AG10803 (cell line): ENCODE measurements at regions not wholly inside any gene's neighbourhood (a gene's known extent, or its start where the extent isn't known, plus 50 kb on each side); places are given as distances from the start of the nearest gene placed in this dataset.
A peak's percentile ranks its signal among the peaks of the same experiment; 100 is the strongest.

Source experiments
- DNase-seq: peaks from one replicate; pipeline ENCODE4 v3.0.0; 2010; ENCODE audit warnings: low read depth
- H3K4me3 ChIP-seq: 2 replicates; pipeline ENCODE4 v1.5.1; 2011; ENCODE audit warnings: mild to moderate bottlenecking, low read length, control low read depth
- CTCF ChIP-seq: conservative IDR thresholded peaks from 2 replicates; pipeline ENCODE4 v1.5.1; 2011; ENCODE audit warnings: mild to moderate bottlenecking, low read length, control low read depth, inconsistent platforms

GRCh38 chr4:53928825-53929224 lies 135.6 kb downstream of the CHIC2 start:
- peak; percentile 80 for DNase-seq
- TF ChIP-seq CTCF = no peak

DNA sequence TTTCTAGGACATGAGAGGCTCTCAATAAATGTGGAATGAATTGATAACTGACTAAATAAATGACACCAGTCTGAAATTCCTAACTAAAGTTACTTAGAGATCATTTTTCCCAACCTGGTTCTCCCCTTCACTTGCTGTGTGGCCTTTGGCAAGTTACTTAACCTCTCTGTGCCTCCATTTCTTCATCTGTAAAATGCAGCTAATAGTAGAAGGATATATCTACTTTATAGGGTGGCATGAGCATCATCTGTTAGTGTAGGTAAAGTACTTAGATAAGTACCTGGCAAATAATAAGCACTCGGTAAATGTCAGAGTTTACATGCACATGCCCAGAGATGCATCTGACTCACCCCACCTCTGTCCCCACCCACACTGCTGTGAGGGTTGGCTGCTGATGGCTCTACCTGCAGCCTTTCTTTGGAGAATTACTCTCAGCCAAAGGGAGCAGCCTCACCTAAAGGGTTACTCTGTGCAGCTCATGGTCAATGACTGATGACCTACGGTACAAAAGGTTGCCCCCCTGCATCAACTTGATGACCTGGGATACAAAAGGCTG lies 139.3 kb downstream of the CHIC2 start:
- no peak for DNase-seq
- H3K4me3 ChIP-seq = no peak overlapping the region
- no peak for TF ChIP-seq CTCF

More at GRCh38 chr4:53928825-53929224, 135.6 kb downstream of the CHIC2 start:
- H3K4me3 ChIP-seq = no peak overlapping the region

DNA sequence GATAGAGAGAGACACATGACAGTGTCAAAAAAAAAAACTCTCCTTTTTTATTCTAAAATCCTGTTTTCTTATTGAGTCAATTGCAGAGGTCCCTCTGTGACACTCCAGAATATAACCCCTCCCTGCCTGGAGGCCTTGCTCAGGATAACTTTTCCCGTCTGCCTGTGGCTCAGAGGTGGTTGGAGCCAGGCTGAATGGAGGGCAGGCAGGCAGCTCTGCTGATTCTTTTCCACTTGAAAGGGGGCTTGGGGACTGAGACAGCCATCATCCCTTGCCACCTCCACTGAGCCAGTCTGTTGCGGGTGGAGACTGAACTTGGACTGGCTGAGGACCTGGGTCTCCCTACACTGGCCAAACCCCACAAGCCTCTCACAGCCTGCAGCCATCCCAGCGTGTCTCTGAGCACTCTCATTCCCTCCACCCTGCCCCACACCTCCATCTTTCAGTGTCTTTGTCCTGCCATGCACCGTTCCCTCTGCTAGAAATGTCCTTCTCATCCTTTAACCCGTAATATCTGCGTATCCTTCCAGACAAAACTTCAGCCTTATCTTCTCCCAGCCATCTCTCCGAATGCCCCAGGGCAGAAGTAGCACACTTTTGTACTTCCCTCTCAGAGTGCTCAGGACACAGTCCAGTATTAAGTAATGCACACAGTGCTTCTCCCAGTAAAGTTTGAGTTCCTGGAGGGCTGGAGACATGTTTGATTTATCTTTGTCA lies 139.9 kb downstream of the CHIC2 start:
- DNase-seq = no peak
- H3K4me3 ChIP-seq = no peak overlapping the region
- no peak for TF ChIP-seq CTCF

DNA sequence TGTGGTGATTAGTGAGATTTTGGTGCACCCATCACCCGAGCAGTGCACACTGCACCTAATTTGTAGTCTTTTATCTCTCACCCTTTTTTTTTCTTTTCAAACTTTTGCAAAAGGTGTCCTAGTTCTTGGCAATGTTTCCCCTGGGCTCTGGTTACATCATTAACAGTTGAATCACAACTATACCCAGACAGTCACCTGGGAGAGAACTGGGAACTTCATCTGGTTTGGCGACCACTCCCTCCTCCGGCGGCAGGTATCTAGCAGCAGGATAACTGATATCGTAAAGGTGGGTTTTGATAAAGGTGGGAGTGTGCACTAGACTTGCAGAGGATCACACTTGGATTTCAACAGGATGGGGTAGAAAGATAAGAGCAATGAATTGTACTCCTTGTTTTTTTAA lies 140.5 kb downstream of the CHIC2 start:
- no peak overlapping the region for H3K4me3 ChIP-seq
- DNase-seq = no peak
- no peak for TF ChIP-seq CTCF

- TF ChIP-seq CTCF = no peak
- no peak overlapping the region for H3K4me3 ChIP-seq
- no peak for DNase-seq
These were observed 142.5 kb downstream of the CHIC2 start for GRCh38 chr4:53921856-53922255.

DNA sequence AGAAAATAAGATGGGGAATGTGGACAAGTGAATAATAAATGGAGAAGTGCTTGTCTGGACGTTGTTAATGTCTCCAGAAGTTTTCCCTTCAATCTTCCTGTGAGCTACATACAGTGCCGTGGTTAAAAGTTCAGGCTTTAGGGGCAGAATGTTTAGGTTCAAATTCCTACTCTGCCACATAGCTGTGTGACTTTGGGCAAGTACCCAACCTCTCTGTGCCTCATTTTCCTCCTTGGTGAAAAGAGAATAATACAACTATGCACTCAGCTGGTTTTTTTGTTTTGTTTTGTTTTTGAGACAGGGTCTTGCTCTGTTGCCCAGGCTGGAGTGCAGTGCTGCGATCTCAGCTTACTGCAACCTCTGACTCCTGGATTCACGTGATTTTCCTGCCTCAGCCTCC lies 143.5 kb downstream of the CHIC2 start:
- DNase-seq = no peak
- no peak for TF ChIP-seq CTCF
- no peak overlapping the region for H3K4me3 ChIP-seq

- DNase-seq = peak; percentile 41
- TF ChIP-seq CTCF = no peak
- H3K4me3 ChIP-seq = no peak overlapping the region
These were observed 144.3 kb downstream of the CHIC2 start for GRCh38 chr4:53920116-53920515.
